ENCODE measurements at regions not wholly inside any gene's neighbourhood (a gene's known extent, or its start where the extent isn't known, plus 50 kb on each side); places are given as distances from the start of the nearest gene placed in this dataset.
"Not testable (repeated sequence)": the region's sequence is repeated elsewhere in the genome, so short reads cannot be mapped to it uniquely, and the experiment has no call there.

- no peak for TF ChIP-seq CTCF (IDR thresholded peaks at IDR 0.05)
- H3K27me3 Mint-ChIP-seq (ENCODE audit: low read depth, poor library complexity) = peaks cover 4% of the 10 kb centered on the region
- no peak overlapping the region for H3K4me3 Mint-ChIP-seq
- no peaks in the 10 kb centered on the region for H3K4me1 Mint-ChIP-seq
- no peak for DNase-seq
- no peak overlapping the region for H3K27ac Mint-ChIP-seq
- H3K36me3 Mint-ChIP-seq (ENCODE audit: low read depth) = no peaks in the 10 kb centered on the region
- peaks cover 17% of the 10 kb centered on the region for H3K9me3 Mint-ChIP-seq
These were observed 175.0 kb upstream of the SYT10 start for GRCh38 chr12:33614630-33615029.

- peaks cover under 1% of the 10 kb centered on the region for H3K27me3 Mint-ChIP-seq (ENCODE audit: low read depth, poor library complexity)
- H3K9me3 Mint-ChIP-seq = peaks cover 20% of the 10 kb centered on the region
- H3K36me3 Mint-ChIP-seq (ENCODE audit: low read depth) = no peaks in the 10 kb centered on the region
- no peak for TF ChIP-seq CTCF (IDR thresholded peaks at IDR 0.05)
- DNase-seq = no peak
- no peak overlapping the region for H3K27ac Mint-ChIP-seq
- no peak overlapping the region for H3K4me3 Mint-ChIP-seq
- no peaks in the 10 kb centered on the region for H3K4me1 Mint-ChIP-seq
These were observed 177.6 kb upstream of the SYT10 start for GRCh38 chr12:33617218-33617617.

- Mint-ChIP-seq H3K36me3 (ENCODE audit: low read depth) (no peaks in the 10 kb centered on the region), H3K27me3 (ENCODE audit: low read depth, poor library complexity) (no peaks in the 10 kb centered on the region), H3K4me3 (no peak overlapping the region), H3K4me1 (no peaks in the 10 kb centered on the region), H3K9me3 (no peaks in the 10 kb centered on the region), H3K27ac (no peak overlapping the region)
- DNase-seq = no peak
- no peak for TF ChIP-seq CTCF (IDR thresholded peaks at IDR 0.05)
These were observed 188.5 kb upstream of the SYT10 start for GRCh38 chr12:33628087-33628486.

- Mint-ChIP-seq H3K4me1 (no peaks in the 10 kb centered on the region), H3K4me3 (no peak overlapping the region), H3K9me3 (no peaks in the 10 kb centered on the region), H3K36me3 (ENCODE audit: low read depth) (no peaks in the 10 kb centered on the region), H3K27ac (no peak overlapping the region), H3K27me3 (ENCODE audit: low read depth, poor library complexity) (peaks cover 4% of the 10 kb centered on the region)
- TF ChIP-seq CTCF (IDR thresholded peaks at IDR 0.05) = no peak
- DNase-seq = no peak
These were observed 194.9 kb upstream of the SYT10 start for GRCh38 chr12:33634544-33634943.

- not testable (repeated sequence) for H3K27me3 Mint-ChIP-seq (ENCODE audit: low read depth, poor library complexity); DNase-seq; H3K9me3 Mint-ChIP-seq; H3K27ac Mint-ChIP-seq; H3K4me1 Mint-ChIP-seq; H3K36me3 Mint-ChIP-seq (ENCODE audit: low read depth); H3K4me3 Mint-ChIP-seq
These were observed 197.3 kb upstream of the SYT10 start for GRCh38 chr12:33636930-33637329.

GRCh38 chr12:33639975-33640374 lies 200.4 kb upstream of the SYT10 start:
- Mint-ChIP-seq H3K4me3 (no peak overlapping the region), H3K27ac (no peak overlapping the region), H3K9me3 (no peaks in the 10 kb centered on the region), H3K36me3 (ENCODE audit: low read depth) (no peaks in the 10 kb centered on the region), H3K4me1 (no peaks in the 10 kb centered on the region), H3K27me3 (ENCODE audit: low read depth, poor library complexity) (peaks cover 4% of the 10 kb centered on the region)
- no peak for TF ChIP-seq CTCF (IDR thresholded peaks at IDR 0.05)
- no peak for DNase-seq
